Nephron progenitor cell (in vitro differentiated cells): ENCODE measurements at regions not wholly inside any gene's neighbourhood (a gene's known extent, or its start where the extent isn't known, plus 50 kb on each side); places are given as distances from the start of the nearest gene placed in this dataset.
A peak's percentile ranks its signal among the peaks of the same experiment; 100 is the strongest.
"Not testable (repeated sequence)": the region's sequence is repeated elsewhere in the genome, so short reads cannot be mapped to it uniquely, and the experiment has no call there.

Experiments
- DNase-seq: peaks from one replicate; pipeline ENCODE4 v3.0.0; 2021
- H3K27ac Mint-ChIP-seq: 2 replicates; pipeline ENCODE4 v1.8.0; 2021; ENCODE audit warnings: mild to moderate bottlenecking, moderate library complexity, mixed read lengths
- H3K27me3 Mint-ChIP-seq: 2 replicates; pipeline ENCODE4 v1.8.0; 2021; ENCODE audit warnings: mild to moderate bottlenecking, low read depth, mixed read lengths; ENCODE audit not compliant: poor library complexity
- H3K36me3 Mint-ChIP-seq: 2 replicates; pipeline ENCODE4 v1.8.0; 2021; ENCODE audit warnings: low read depth, mixed read lengths
- H3K4me1 Mint-ChIP-seq: 2 replicates; pipeline ENCODE4 v1.8.0; 2021; ENCODE audit warnings: mixed read lengths
- H3K4me3 Mint-ChIP-seq: 2 replicates; pipeline ENCODE4 v1.8.0; 2021; ENCODE audit warnings: mild to moderate bottlenecking, moderate library complexity, mixed read lengths
- H3K9me3 Mint-ChIP-seq: 2 replicates; pipeline ENCODE4 v1.8.0; 2021; ENCODE audit warnings: mild to moderate bottlenecking, moderate library complexity, mixed read lengths
- TF ChIP-seq, protein P1 (sequence below): fragments of 200-600 bp; sonication (generic); IDR thresholded peaks from 2 replicates; pipeline ENCODE4 v1.5.0; 2021; ENCODE audit warnings: antibody characterized with exemption

DNA sequence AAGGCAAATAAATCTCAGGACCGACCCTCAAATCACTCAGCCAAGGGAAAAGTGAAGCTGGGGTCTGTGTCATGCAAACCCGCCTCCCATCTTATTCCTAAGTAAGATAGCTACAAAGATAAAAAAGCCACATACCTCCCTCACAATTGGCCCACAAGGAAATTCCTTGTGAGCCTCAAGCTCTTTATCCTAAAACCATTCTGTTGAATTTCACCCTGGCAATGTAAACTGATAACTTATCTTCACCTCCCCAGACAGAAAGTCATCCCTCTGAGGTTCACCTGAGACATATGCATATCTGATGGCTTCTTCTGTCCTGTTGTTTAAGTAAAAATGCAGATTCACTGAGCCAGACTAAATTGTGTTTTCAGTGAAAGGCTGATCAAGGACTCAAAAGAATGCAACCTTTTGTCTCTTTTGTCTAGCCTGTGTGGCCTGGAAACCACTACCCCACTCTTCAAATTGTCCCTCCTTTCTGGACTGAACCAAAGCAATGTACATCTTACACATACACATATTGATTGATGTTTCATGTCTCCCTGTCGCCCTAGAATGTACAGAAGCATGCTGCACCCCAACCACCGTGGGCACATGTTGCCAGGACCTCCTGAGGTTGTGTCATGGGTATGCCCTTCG, 91.3 kb downstream of the MFAP3L start:
- Mint-ChIP-seq H3K27ac (peak overlapping the region; percentile 44), H3K27me3 (peaks cover 6% of the 10 kb centered on the region), H3K4me1 (peaks cover 5% of the 10 kb centered on the region), H3K4me3 (no peak overlapping the region), H3K36me3 (no peaks in the 10 kb centered on the region), H3K9me3 (no peaks in the 10 kb centered on the region)
- DNase-seq = no peak
- TF ChIP-seq, protein P1, sequence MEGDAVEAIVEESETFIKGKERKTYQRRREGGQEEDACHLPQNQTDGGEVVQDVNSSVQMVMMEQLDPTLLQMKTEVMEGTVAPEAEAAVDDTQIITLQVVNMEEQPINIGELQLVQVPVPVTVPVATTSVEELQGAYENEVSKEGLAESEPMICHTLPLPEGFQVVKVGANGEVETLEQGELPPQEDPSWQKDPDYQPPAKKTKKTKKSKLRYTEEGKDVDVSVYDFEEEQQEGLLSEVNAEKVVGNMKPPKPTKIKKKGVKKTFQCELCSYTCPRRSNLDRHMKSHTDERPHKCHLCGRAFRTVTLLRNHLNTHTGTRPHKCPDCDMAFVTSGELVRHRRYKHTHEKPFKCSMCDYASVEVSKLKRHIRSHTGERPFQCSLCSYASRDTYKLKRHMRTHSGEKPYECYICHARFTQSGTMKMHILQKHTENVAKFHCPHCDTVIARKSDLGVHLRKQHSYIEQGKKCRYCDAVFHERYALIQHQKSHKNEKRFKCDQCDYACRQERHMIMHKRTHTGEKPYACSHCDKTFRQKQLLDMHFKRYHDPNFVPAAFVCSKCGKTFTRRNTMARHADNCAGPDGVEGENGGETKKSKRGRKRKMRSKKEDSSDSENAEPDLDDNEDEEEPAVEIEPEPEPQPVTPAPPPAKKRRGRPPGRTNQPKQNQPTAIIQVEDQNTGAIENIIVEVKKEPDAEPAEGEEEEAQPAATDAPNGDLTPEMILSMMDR = no peak

DNA sequence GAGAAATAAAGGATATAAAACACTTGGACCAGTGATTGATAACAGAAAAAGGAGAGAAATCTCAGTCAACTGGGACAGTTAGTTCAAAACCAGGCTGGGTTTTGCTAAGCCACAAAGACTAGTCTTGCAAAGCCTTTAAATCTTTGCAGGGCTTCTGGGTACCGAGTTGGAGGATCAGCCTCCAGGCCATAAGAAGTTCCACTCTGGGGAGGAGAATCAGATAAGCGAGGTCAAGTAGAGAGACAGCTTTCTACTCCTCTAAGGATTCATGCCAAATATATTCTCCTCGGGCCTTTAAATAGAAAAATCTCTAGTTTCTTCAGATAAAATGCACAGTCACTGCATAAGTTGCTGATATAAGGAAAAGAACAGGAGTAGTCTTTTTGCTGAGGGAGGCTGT, 92.7 kb downstream of the MFAP3L start:
- no peaks in the 10 kb centered on the region for H3K36me3 Mint-ChIP-seq
- no peak for DNase-seq
- H3K9me3 Mint-ChIP-seq = no peaks in the 10 kb centered on the region
- no peak overlapping the region for H3K27ac Mint-ChIP-seq
- H3K27me3 Mint-ChIP-seq = peaks cover 6% of the 10 kb centered on the region
- no peak overlapping the region for H3K4me3 Mint-ChIP-seq
- TF ChIP-seq, protein P1 = no peak
- H3K4me1 Mint-ChIP-seq = peaks cover 5% of the 10 kb centered on the region

DNA sequence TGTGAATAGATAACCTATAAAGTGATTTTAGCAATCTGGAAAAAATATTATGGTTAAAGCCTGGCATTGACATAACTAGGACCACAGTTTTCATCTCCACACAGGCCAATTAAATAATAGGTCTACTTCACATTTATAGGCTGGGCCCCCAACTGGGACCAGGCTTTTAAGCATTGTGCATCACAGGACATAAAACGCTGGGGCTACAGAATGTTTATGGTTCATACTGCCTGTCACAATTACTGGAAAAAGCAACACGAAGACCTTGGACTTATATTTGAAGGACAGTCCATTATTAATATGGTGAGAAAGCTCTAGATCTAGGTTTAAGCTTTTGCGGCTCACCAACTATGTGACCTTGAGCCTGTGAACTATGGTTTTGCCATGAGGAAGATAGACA, 94.2 kb downstream of the MFAP3L start:
- TF ChIP-seq, protein P1 = no peak
- peaks cover 6% of the 10 kb centered on the region for H3K27me3 Mint-ChIP-seq
- no peaks in the 10 kb centered on the region for H3K9me3 Mint-ChIP-seq
- no peak for DNase-seq
- H3K4me1 Mint-ChIP-seq = peaks cover 5% of the 10 kb centered on the region
- H3K27ac Mint-ChIP-seq = no peak overlapping the region
- no peak overlapping the region for H3K4me3 Mint-ChIP-seq
- no peaks in the 10 kb centered on the region for H3K36me3 Mint-ChIP-seq

DNA sequence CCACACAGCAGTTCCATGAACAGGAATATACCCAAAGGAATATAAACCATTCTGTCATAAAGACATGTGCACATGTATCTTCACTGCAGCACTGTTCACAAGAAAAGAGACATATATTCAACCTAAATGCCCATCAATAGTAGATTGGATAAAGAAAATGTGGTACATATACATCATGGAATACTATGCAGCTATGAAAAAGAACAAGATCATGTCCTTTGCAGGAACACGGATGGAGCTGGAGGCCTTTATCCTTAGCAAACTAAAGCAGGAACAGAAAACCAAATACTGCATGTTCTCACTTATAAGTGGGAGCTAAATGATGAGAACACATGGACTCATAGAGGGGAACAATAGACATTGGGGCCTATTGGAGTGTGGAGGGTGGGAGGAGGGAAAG, 95.4 kb downstream of the MFAP3L start:
- not testable (repeated sequence) for H3K4me3 Mint-ChIP-seq, H3K27me3 Mint-ChIP-seq, DNase-seq, H3K9me3 Mint-ChIP-seq, H3K36me3 Mint-ChIP-seq, H3K27ac Mint-ChIP-seq, H3K4me1 Mint-ChIP-seq

DNA sequence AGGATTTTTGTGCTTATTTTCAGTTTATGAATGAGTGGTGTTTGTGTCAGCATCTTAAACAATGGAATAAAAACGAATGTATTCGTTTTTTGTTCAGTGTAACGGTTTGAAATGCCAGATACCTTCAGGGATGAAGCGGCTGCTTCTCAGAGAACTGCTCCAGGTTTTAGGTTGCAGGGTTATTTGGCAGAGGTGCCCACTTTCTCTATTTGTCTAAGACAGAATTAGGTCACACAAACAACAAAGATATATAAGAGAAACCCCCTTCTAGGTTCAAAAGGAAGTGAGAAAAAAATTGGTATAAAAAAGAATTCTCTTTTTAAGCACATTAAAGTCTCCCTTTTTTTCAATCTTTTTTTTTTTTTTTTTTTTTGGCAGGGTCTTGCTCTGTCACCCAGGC, 98.9 kb downstream of the MFAP3L start:
- no peaks in the 10 kb centered on the region for H3K27me3 Mint-ChIP-seq
- H3K9me3 Mint-ChIP-seq = no peaks in the 10 kb centered on the region
- H3K36me3 Mint-ChIP-seq = no peaks in the 10 kb centered on the region
- no peak for DNase-seq
- TF ChIP-seq, protein P1 = no peak
- H3K27ac Mint-ChIP-seq = no peak overlapping the region
- no peak overlapping the region for H3K4me3 Mint-ChIP-seq
- H3K4me1 Mint-ChIP-seq = no peaks in the 10 kb centered on the region

DNA sequence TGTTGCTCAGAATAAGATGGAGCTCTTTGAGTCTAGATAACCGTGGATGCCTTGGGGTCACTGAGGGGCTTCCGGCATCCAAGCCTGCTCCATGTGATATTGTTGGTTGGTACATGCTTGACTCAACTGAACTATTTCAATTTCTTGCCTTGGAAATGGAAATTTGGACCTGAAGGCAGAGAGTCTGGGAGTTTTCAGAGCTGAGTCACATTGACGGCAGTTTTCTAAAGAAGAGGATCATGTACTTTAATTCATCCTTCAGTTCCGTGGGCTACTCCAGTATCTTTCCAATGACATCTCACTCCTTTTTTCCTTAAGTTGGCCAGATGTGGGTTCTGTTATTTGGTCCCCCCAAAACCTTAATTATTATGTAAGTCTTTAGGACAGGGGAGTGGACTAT, 100.5 kb downstream of the MFAP3L start:
- H3K4me3 Mint-ChIP-seq = no peak overlapping the region
- no peak overlapping the region for H3K27ac Mint-ChIP-seq
- no peaks in the 10 kb centered on the region for H3K4me1 Mint-ChIP-seq
- TF ChIP-seq, protein P1 = no peak
- H3K36me3 Mint-ChIP-seq = no peaks in the 10 kb centered on the region
- no peak for DNase-seq
- H3K27me3 Mint-ChIP-seq = no peaks in the 10 kb centered on the region
- H3K9me3 Mint-ChIP-seq = no peaks in the 10 kb centered on the region
